ENCODE measurements at regions not wholly inside any gene's neighbourhood (a gene's known extent, or its start where the extent isn't known, plus 50 kb on each side); places are given as distances from the start of the nearest gene placed in this dataset.

- Histone ChIP-seq H3K4me1 (peaks cover 0 to 7% (median 0%) of the 10 kb centered on the region in 10 experiments; a peak in 3 of 20 replicates), H3K9me3 (replicated peaks in 1 of 11) (0 out of 22 replicates have a peak, but pooled peaks cover 0 to 4% (median 0%) of the 10 kb centered on the region in 11 experiments), H3K4me2 (no peak overlapping the region), H3K27me3 (no peaks in the 10 kb centered on the region), H4K20me1 (no peaks in the 10 kb centered on the region), H3K27ac (no peak overlapping the region), H3K36me3 (no peaks in the 10 kb centered on the region), H3K9ac (no peak overlapping the region), H3K4me3 (no peak overlapping the region)
- no peak for TF ChIP-seq Cebpa-rat (IDR thresholded peaks at IDR 0.05)
These were observed 71.6 kb upstream of the CNTN1 start for GRCh38 chr12:40620564-40621019.

DNA sequence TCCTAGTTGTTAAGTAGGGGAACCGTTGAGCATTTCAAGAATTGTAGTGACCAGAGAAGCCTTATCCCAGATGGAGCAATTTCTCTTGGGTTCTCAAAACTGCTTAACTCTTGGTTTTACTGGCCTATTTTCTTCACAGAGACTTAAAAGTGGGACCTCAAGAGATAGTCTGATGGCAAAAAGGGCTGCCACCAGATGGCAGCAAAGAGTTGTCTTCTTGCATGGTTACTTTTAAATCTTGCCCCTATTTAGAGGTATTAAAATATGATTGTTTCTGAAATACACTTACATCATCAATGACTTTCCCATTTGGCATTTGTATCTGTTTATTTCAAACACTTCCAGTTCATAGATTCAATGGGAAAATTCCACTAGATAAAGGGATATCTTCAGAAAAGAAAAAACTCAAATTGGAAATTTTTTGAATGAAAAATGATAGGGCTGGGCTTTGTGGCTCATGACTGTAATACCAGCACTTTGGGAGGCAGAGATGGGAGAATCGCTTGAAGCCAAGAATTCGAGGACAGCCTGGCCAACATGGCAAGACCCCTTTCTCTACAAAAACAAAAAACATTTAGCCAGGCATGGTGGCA lies 69.9 kb upstream of the CNTN1 start:
- Histone ChIP-seq H3K36me3 (no peaks in the 10 kb centered on the region), H3K4me1 (no peaks in the 10 kb centered on the region), H3K9me3 (replicated peaks in 1 of 11) (0 out of 22 replicates have a peak, but pooled peaks cover 0 to 4% (median 0%) of the 10 kb centered on the region in 11 experiments), H3K27me3 (no peaks in the 10 kb centered on the region), H4K20me1 (no peaks in the 10 kb centered on the region), H3K4me3 (no peak overlapping the region), H3K4me2 (no peak overlapping the region), H3K9ac (no peak overlapping the region), H3K27ac (no peak overlapping the region)
- TF ChIP-seq Cebpa-rat (IDR thresholded peaks at IDR 0.05), result no peak

GRCh38 chr12:40632171-40632570 lies 60.1 kb upstream of the CNTN1 start:
- Histone ChIP-seq H4K20me1 (no peaks in the 10 kb centered on the region), H3K4me1 (no peaks in the 10 kb centered on the region), H3K4me2 (no peak overlapping the region), H3K9me3 (replicated peaks in 1 of 11) (no peaks in the 10 kb centered on the region), H3K36me3 (no peaks in the 10 kb centered on the region), H3K27me3 (no peaks in the 10 kb centered on the region), H3K4me3 (no peak overlapping the region), H3K9ac (no peak overlapping the region), H3K27ac (no peak overlapping the region)
- no peak for TF ChIP-seq Cebpa-rat (IDR thresholded peaks at IDR 0.05)

DNA sequence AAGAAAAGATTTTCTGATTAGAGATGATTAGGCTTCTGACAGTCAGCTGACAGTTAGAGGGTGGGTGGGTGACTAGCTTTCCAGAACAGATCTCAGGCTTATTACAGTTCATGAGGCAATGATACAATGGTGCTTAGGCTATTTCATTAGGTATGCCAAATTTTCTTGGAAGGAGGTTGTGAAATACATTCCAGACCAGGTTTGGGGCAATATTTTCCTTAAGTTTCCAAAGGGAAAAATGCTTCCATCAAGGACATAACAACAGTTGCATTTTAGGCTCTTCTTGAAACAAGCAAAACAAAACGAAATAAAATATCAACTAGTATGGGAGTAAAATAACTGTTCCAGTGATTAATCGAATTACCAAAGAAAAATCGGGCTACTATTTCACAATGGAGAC lies 59.3 kb upstream of the CNTN1 start:
- H3K27ac ChIP-seq, result no peak overlapping the region

DNA sequence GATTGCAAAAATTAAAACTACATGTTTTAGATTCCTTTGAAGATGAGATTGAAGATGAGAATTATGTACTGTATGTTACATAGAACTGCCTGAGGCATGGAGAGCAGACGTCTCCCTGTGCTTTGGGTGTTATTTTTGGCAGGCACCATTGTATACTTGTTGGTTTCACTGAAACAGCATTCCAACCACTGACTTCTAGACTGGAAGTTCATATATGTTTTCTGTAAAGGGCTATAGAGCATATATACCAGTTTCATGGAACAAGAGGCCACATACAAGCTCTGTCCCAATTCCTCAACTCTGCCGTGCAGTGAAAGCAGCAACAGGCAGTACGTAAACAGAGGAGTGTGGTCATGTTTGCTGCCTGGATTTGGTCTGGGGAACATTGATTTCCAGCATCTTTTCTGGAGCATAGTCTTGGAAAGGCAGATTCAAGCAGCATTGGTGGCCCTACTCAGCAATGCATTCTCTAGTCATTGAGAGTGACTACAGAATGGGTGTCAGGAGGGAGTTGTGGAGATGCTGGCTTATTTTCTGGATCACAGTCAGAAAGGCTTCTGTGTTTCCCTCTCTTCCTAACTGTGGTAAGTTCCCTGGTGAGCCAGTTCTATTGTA lies 57.6 kb upstream of the CNTN1 start:
- no peaks in the 10 kb centered on the region for H3K27me3 ChIP-seq
- H3K9me3 ChIP-seq (replicated peaks in 1 of 11), result no peaks in the 10 kb centered on the region
- H3K4me2 ChIP-seq, result no peak overlapping the region
- no peak overlapping the region for H3K9ac ChIP-seq
- no peak overlapping the region for H3K4me3 ChIP-seq
- no peak overlapping the region for H3K27ac ChIP-seq
- no peaks in the 10 kb centered on the region for H3K4me1 ChIP-seq
- no peaks in the 10 kb centered on the region for H4K20me1 ChIP-seq
- H3K36me3 ChIP-seq, result no peaks in the 10 kb centered on the region
- TF ChIP-seq Cebpa-rat (IDR thresholded peaks at IDR 0.05), result no peak

More for the DNA sequence above, 59.3 kb upstream of the CNTN1 start:
- Histone ChIP-seq H3K27me3 (no peaks in the 10 kb centered on the region), H3K9me3 (replicated peaks in 1 of 11) (no peaks in the 10 kb centered on the region), H3K4me2 (no peak overlapping the region), H4K20me1 (no peaks in the 10 kb centered on the region), H3K4me1 (no peaks in the 10 kb centered on the region), H3K36me3 (no peaks in the 10 kb centered on the region), H3K9ac (no peak overlapping the region), H3K4me3 (no peak overlapping the region)
- TF ChIP-seq Cebpa-rat (IDR thresholded peaks at IDR 0.05), result no peak

DNA sequence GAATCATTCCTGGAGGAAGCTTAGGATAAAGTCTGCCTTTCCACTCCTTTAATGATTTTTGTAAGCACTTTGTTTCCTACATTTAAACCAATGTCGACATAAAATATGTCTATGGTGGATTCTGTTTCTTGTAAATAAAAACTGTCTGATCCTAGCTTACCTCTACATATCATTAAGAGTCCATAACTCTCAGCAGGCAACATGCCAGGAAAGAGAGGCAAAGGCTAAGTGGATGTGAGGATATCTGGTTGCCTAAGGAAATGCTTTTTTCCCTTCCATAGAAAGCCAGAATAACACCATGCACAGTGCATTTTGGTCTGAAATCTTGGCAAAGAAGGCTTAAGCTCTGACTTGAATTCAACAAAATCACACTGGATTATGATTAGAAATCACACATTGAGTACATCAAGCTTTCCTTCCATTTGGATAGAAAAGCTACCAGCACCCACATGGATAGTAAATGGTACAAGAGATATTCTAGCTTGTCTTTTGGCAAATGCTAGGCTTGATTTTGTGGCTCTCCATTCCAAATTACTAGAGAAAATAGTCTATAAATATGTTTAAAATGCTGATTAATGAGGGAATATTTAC lies 57.0 kb upstream of the CNTN1 start:
- no peak overlapping the region for H3K4me3 ChIP-seq
- no peaks in the 10 kb centered on the region for H4K20me1 ChIP-seq
- no peak overlapping the region for H3K4me2 ChIP-seq
- no peaks in the 10 kb centered on the region for H3K36me3 ChIP-seq
- H3K9ac ChIP-seq, result no peak overlapping the region
- H3K4me1 ChIP-seq, result no peaks in the 10 kb centered on the region
- no peak for TF ChIP-seq Cebpa-rat (IDR thresholded peaks at IDR 0.05)
- H3K27ac ChIP-seq, result no peak overlapping the region
- H3K9me3 ChIP-seq (replicated peaks in 1 of 11), result no peaks in the 10 kb centered on the region
- H3K27me3 ChIP-seq, result no peaks in the 10 kb centered on the region

All from BLaER1 treated with 17β-estradiol and CSF1 and Interleukin-3, amounts not matched to agents 10 nM and 100 nM (cell line).